Spleen (tissue), 11 donors: ENCODE measurements at regions not wholly inside any gene's neighbourhood (a gene's known extent, or its start where the extent isn't known, plus 50 kb on each side); places are given as distances from the start of the nearest gene placed in this dataset.

Source experiments
- DNase-seq: peaks from one replicate; pipeline ENCODE4 v3.0.0-alpha.2; 2020
- H3K27ac ChIP-seq, 8 donors: fragments of 200-600 bp; sonication (generic) in 7 of 8; 1 replicate in 4 of 8; 2 replicates in 4 of 8; pipeline versions ENCODE4 v1.5.0 to v1.8.0; 2016 to 2021; ENCODE audit warnings: inconsistent platforms in 4 of 8, mild to moderate bottlenecking in 4 of 8, moderate library complexity in 1 of 8
- H3K27me3 ChIP-seq, 7 donors: fragments of 200-600 bp; sonication (generic) in 6 of 7; replicated peaks in 1 of 7; 1 replicate in 4 of 7; 2 replicates in 3 of 7; pipeline versions ENCODE4 v1.5.0 to v1.8.0; 2016 to 2021; ENCODE audit warnings: inconsistent platforms in 3 of 7, mild to moderate bottlenecking in 1 of 7
- H3K36me3 ChIP-seq, 6 donors: fragments of 200-600 bp; sonication (generic) in 5 of 6; 1 replicate in 4 of 6; 2 replicates in 2 of 6; pipeline versions ENCODE4 v1.5.0 to v1.8.0; 2016 to 2021; ENCODE audit warnings: inconsistent platforms in 2 of 6
- H3K4me1 ChIP-seq, 6 donors: fragments of 200-600 bp; sonication (generic) in 5 of 6; 1 replicate in 3 of 6; 2 replicates in 3 of 6; pipeline versions ENCODE4 v1.5.0 to v1.8.0; 2016 to 2021; ENCODE audit warnings: inconsistent platforms in 3 of 6
- H3K4me3 ChIP-seq, 8 donors: fragments of 200-600 bp; sonication (generic) in 7 of 8; 1 replicate in 4 of 8; 2 replicates in 4 of 8; pipeline versions ENCODE4 v1.5.0 to v1.8.0; 2016 to 2021; ENCODE audit warnings: inconsistent platforms in 4 of 8, mild to moderate bottlenecking in 4 of 8, moderate library complexity in 2 of 8
- H3K9me3 ChIP-seq, 8 donors: fragments of 200-600 bp; sonication (generic) in 7 of 8; 1 replicate in 4 of 8; 2 replicates in 4 of 8; pipeline versions ENCODE4 v1.5.0 to v1.8.0; 2016 to 2021; ENCODE audit warnings: inconsistent platforms in 4 of 8
- POLR2A ChIP-seq, 3 donors: fragments of 450-650 bp; IDR thresholded peaks; one replicate each; pipeline ENCODE4 v1.5.1; 2017; ENCODE audit warnings: antibody characterized with exemption in 3 of 3, mild to moderate bottlenecking in 1 of 3
- POLR2AphosphoS5 ChIP-seq, 3 donors: sonication (generic); formaldehyde crosslinking; IDR thresholded peaks; one replicate each; pipeline ENCODE4 v1.5.1; 2017; ENCODE audit warnings: antibody characterized with exemption in 3 of 3
- WGBS, 5 donors: extraction: QIAGEN DNeasy Blood & Tissue Kit in 3 of 5; methylation state at CpG; one replicate each; pipeline versions ENCODE4 v1.1.5 to v1.1.7; 2013 to 2018; 5-methylcytosine and 5-hydroxymethylcytosine counted together
- intact Hi-C: fragments of 100-400 bp; cut with DNase I; formaldehyde crosslinking; loops from one replicate; pipeline ENCODE4 v1.15.0; 2023; ENCODE audit warnings: low total_unique reads
- TF ChIP-seq, protein P1 (sequence below), 11 experiments: fragments of 200-600 bp in 7 of 11; fragments of 450-650 bp in 4 of 11; sonication (generic) in 4 of 11; IDR thresholded peaks in 8 of 11; conservative IDR thresholded peaks in 3 of 11; 1 replicate in 7 of 11; 2 replicates in 4 of 11; pipeline versions ENCODE4 v1.4.0 to v1.8.0; 2016 to 2021; ENCODE audit warnings: antibody characterized with exemption in 11 of 11, inconsistent platforms in 4 of 11, mild to moderate bottlenecking in 1 of 11
- donor health status: healthy with polysubstance abuse.
- donor health status: DM: no; HTN: no; CAD: no; lungs with moderate emphysema.
- donor health status: DM: no; HTN: no; CAD: no.
- donor health status: Bipolar disorder and iron deficiency.
- donor health status: healthy.
- donor health status: DM: no; HTN: no; CAD: no.
- donor health status: DM: yes; HTN: yes; CAD: no.

DNA sequence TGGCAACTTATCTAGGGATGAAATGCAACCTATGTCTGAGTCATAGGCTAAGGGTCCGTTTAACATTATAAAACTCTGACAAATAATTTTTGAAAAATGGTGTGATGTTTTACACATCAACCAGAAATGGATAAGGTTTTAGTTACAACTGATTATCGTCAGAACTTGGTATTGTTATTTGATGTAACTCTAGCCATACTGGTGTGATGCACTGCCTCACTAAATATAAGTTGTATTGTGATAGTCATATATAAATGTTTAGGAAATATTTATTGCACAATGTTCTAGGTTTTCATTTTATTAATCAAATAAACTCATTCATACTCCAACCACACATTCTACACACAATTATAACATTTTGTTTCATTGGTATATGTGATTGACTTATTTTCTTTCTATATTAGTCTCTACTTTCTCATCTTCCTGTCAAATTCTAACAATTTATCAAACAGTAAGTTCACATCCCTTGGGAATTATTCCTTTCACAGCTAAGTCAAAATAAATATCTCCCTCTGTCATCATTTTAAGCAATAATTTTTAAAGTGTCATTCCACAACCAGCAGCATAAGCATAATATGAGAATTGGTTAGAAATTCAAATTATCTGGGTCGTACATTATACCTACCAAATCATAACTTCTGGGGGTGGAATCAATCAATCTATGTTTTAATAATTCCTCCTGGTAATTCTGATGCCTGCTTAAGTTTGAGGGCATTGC lies 873.9 kb downstream of the SLITRK1 start:
- Histone ChIP-seq H3K4me3 (no peak overlapping the region), H3K4me1 (no peaks in the 10 kb centered on the region), H3K36me3 (no peaks in the 10 kb centered on the region), H3K27ac (no peak overlapping the region), H3K9me3 (peaks cover 0 to 8% (median 0%) of the 10 kb centered on the region in 8 donors), H3K27me3 (no peaks in the 10 kb centered on the region)
- no peak for DNase-seq
- TF ChIP-seq POLR2AphosphoS5 (IDR thresholded peaks at IDR 0.05): no peak
- no peak for TF ChIP-seq POLR2A (IDR thresholded peaks at IDR 0.05)
- TF ChIP-seq, protein P1, sequence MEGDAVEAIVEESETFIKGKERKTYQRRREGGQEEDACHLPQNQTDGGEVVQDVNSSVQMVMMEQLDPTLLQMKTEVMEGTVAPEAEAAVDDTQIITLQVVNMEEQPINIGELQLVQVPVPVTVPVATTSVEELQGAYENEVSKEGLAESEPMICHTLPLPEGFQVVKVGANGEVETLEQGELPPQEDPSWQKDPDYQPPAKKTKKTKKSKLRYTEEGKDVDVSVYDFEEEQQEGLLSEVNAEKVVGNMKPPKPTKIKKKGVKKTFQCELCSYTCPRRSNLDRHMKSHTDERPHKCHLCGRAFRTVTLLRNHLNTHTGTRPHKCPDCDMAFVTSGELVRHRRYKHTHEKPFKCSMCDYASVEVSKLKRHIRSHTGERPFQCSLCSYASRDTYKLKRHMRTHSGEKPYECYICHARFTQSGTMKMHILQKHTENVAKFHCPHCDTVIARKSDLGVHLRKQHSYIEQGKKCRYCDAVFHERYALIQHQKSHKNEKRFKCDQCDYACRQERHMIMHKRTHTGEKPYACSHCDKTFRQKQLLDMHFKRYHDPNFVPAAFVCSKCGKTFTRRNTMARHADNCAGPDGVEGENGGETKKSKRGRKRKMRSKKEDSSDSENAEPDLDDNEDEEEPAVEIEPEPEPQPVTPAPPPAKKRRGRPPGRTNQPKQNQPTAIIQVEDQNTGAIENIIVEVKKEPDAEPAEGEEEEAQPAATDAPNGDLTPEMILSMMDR (IDR thresholded peaks at IDR 0.05 in 8 of 11, conservative IDR thresholded peaks at IDR 0.05 in 3 of 11): no peak
- 67 to 85% (median 80%) methylated on average over 3 of the region's 3 CpGs for WGBS, 5 donors
- intact Hi-C loops: no loop called here

DNA sequence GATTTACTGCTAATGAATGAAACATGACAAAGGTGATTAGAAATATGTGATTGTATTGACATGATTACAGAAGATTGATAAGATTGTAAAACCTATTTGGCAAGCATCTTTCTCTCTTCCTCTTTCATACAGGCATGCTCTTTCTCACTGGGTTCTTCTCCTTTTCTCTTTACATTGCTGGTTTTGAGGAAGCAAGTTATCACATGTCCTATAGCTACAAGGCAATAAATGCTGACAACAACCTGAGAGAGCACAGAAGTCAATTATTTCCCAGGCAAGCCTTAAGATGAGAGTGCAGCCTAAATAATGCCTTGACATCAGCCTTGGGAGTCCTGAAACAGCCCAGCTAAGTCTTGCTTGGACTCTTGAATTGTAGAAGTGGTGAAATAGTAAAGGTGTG lies 875.0 kb downstream of the SLITRK1 start:
- TF ChIP-seq, protein P1 (IDR thresholded peaks at IDR 0.05 in 8 of 11, conservative IDR thresholded peaks at IDR 0.05 in 3 of 11): no peak
- TF ChIP-seq POLR2A (IDR thresholded peaks at IDR 0.05) (no peak), POLR2AphosphoS5 (IDR thresholded peaks at IDR 0.05) (no peak)
- Histone ChIP-seq H3K36me3 (no peaks in the 10 kb centered on the region), H3K4me3 (no peak overlapping the region), H3K27ac (no peak overlapping the region), H3K9me3 (peaks cover 0 to 8% (median 0%) of the 10 kb centered on the region in 8 donors), H3K4me1 (no peaks in the 10 kb centered on the region), H3K27me3 (no peaks in the 10 kb centered on the region)
- intact Hi-C loops: no loop called here
- no peak for DNase-seq

DNA sequence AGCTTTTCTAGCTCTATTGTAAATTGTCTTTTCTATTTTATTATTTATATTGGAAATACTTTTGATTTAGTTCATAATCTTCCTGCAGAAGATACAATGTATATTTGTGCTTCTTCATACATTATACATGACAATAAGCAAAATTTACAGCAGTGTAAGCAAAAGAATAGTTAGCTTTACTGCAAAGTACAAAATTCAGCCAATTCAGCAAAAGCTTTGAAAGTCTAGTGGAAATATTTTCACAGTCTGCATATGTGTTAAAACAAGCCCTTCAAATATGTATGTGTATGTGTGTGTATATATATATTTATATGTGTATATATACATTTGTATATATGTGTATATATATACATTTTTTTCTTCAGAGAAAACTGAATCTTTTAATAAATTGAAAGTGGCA lies 879.1 kb downstream of the SLITRK1 start:
- Histone ChIP-seq H3K4me3 (no peak overlapping the region), H3K36me3 (no peaks in the 10 kb centered on the region), H3K9me3 (peaks cover 0 to 9% (median 2%) of the 10 kb centered on the region in 8 donors), H3K27me3 (no peaks in the 10 kb centered on the region), H3K4me1 (no peaks in the 10 kb centered on the region), H3K27ac (no peak overlapping the region)
- intact Hi-C loops: no loop called here
- no peak for DNase-seq
- no peak for TF ChIP-seq POLR2AphosphoS5 (IDR thresholded peaks at IDR 0.05)
- TF ChIP-seq, protein P1 (IDR thresholded peaks at IDR 0.05 in 8 of 11, conservative IDR thresholded peaks at IDR 0.05 in 3 of 11): no peak
- no peak for TF ChIP-seq POLR2A (IDR thresholded peaks at IDR 0.05)

DNA sequence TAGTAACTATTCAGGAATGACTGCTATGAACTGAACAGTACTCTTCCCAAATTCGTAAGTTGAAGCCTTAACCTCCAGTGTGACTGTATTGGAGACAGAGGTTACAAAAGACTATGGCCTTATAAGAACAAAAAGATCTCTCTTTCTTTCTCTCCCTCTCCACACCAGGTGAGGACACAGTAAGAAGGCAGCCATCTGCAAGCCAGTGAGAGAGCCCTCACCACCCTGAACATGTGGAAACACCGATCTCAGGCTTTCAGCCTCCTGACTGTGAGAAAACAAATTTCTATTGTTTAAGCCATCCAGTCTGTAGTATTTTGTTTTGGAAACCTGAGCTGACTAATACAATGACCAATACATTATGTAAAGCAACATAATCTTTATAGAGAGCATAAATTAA lies 888.9 kb downstream of the SLITRK1 start:
- WGBS, 5 donors: 70 to 85% (median 78%) methylated on average over 2 of the region's 2 CpGs
- Histone ChIP-seq H3K9me3 (peaks cover 0 to 10% (median 0%) of the 10 kb centered on the region in 8 donors), H3K4me3 (no peak overlapping the region), H3K27me3 (no peaks in the 10 kb centered on the region), H3K4me1 (no peaks in the 10 kb centered on the region), H3K36me3 (no peaks in the 10 kb centered on the region), H3K27ac (no peak overlapping the region)
- intact Hi-C loops: no loop called here
- no peak for DNase-seq
- TF ChIP-seq, protein P1 (IDR thresholded peaks at IDR 0.05 in 8 of 11, conservative IDR thresholded peaks at IDR 0.05 in 3 of 11): no peak
- no peak for TF ChIP-seq POLR2AphosphoS5 (IDR thresholded peaks at IDR 0.05)
- no peak for TF ChIP-seq POLR2A (IDR thresholded peaks at IDR 0.05)
